ENCODE measurements at regions not wholly inside any gene's neighbourhood (a gene's known extent, or its start where the extent isn't known, plus 50 kb on each side); places are given as distances from the start of the nearest gene placed in this dataset.

GRCh38 chr1:192485692-192486436, 89.7 kb upstream of the RGS1 start:
- TF ChIP-seq SUZ12 (IDR thresholded peaks at IDR 0.05; ENCODE audit: extremely low read depth, insufficient read depth, insufficient read length) (no peak), YY1 (IDR thresholded peaks at IDR 0.05; ENCODE audit: insufficient read depth, insufficient read length) (no peak), ZNF274 (IDR thresholded peaks at IDR 0.05; ENCODE audit: low read depth, low read length) (no peak)

Measured in NT2/D1 (cell line).